H9 (cell line): ENCODE measurements at regions not wholly inside any gene's neighbourhood (a gene's known extent, or its start where the extent isn't known, plus 50 kb on each side); places are given as distances from the start of the nearest gene placed in this dataset.

Experiments
- DNase-seq: peaks from one replicate; pipeline ENCODE4 v3.0.0-alpha.2; 2017
- H2AFZ ChIP-seq: one replicate; pipeline ENCODE4 v1.6.1; 2013; ENCODE audit warnings: mild to moderate bottlenecking, low read length, control low read depth, moderate library complexity
- H2AK5ac ChIP-seq: 2 replicates; pipeline ENCODE4 v1.6.1; 2013; ENCODE audit warnings: low read length, control low read depth, mixed read lengths; ENCODE audit not compliant: insufficient read length
- H2BK120ac ChIP-seq: one replicate; pipeline ENCODE4 v1.6.1; 2013; ENCODE audit warnings: low read depth, mild to moderate bottlenecking, low read length, control low read depth, inconsistent platforms; ENCODE audit not compliant: poor library complexity, severe bottlenecking
- H2BK12ac ChIP-seq: 2 replicates; pipeline ENCODE4 v1.6.1; 2013; ENCODE audit warnings: low read length, control low read depth, mixed read lengths, low read depth; ENCODE audit not compliant: insufficient read length
- H2BK15ac ChIP-seq: 2 replicates; pipeline ENCODE4 v1.6.1; 2013; ENCODE audit warnings: low read depth, low read length, control low read depth
- H2BK20ac ChIP-seq: one replicate; pipeline ENCODE4 v1.6.1; 2013; ENCODE audit warnings: low read depth, mild to moderate bottlenecking, low read length, control low read depth, inconsistent platforms; ENCODE audit not compliant: poor library complexity, severe bottlenecking
- H2BK5ac ChIP-seq: 2 replicates; pipeline ENCODE4 v1.6.1; 2013; ENCODE audit warnings: low read length, control low read depth, mixed read lengths; ENCODE audit not compliant: insufficient read length
- H3K14ac ChIP-seq: 2 replicates; pipeline ENCODE4 v1.6.1; 2013; ENCODE audit warnings: low read length, control low read depth; ENCODE audit not compliant: insufficient read depth
- H3K18ac ChIP-seq: 2 replicates; pipeline ENCODE4 v1.6.1; 2013; ENCODE audit warnings: low read depth, mild to moderate bottlenecking, mixed read lengths, low read length, control low read depth; ENCODE audit not compliant: insufficient read length
- H3K23ac ChIP-seq: 2 replicates; pipeline ENCODE4 v1.6.1; 2013; ENCODE audit warnings: low read length, control low read depth, mixed read lengths, low read depth; ENCODE audit not compliant: insufficient read length
- H3K23me2 ChIP-seq: 2 replicates; pipeline ENCODE4 v1.6.1; 2013; ENCODE audit warnings: low read depth, mild to moderate bottlenecking, mixed read lengths, low read length, control low read depth; ENCODE audit not compliant: insufficient read length, poor library complexity, severe bottlenecking
- H3K27ac ChIP-seq: 2 replicates; pipeline ENCODE4 v1.5.1; 2013; ENCODE audit warnings: low read length, control low read depth, mixed read lengths, low read depth; ENCODE audit not compliant: insufficient read length
- H3K27me3 ChIP-seq: 2 replicates; pipeline ENCODE4 v1.6.1; 2013; ENCODE audit warnings: low read length, control low read depth, inconsistent platforms; ENCODE audit not compliant: insufficient read depth
- H3K4ac ChIP-seq: 2 replicates; pipeline ENCODE4 v1.6.1; 2013; ENCODE audit warnings: low read depth, mild to moderate bottlenecking, control low read depth, inconsistent platforms, low read length, moderate library complexity
- H3K4me1 ChIP-seq: 2 replicates; pipeline ENCODE4 v1.6.1; 2013; ENCODE audit warnings: low read length, control low read depth, inconsistent platforms; ENCODE audit not compliant: insufficient read depth
- H3K4me2 ChIP-seq: 2 replicates; pipeline ENCODE4 v1.6.1; 2013; ENCODE audit warnings: low read length, control low read depth, mixed read lengths; ENCODE audit not compliant: insufficient read length, insufficient read depth
- H3K56ac ChIP-seq: 2 replicates; pipeline ENCODE4 v1.6.1; 2013; ENCODE audit warnings: low read depth, mild to moderate bottlenecking, mixed read lengths, low read length, control low read depth; ENCODE audit not compliant: insufficient read length
- H3K79me1 ChIP-seq: 2 replicates; pipeline ENCODE4 v1.6.1; 2013; ENCODE audit warnings: low read depth, mild to moderate bottlenecking, moderate library complexity, low read length, control low read depth, inconsistent platforms; ENCODE audit not compliant: insufficient read depth, poor library complexity, severe bottlenecking
- H3K79me2 ChIP-seq: 2 replicates; pipeline ENCODE4 v1.6.1; 2013; ENCODE audit warnings: low read length, control low read depth, inconsistent platforms; ENCODE audit not compliant: insufficient read depth
- H3K9ac ChIP-seq: 2 replicates; pipeline ENCODE4 v1.6.1; 2013; ENCODE audit warnings: low read length, control low read depth, mixed read lengths; ENCODE audit not compliant: insufficient read length; ENCODE audit errors: extremely low read depth
- H3K9me3 ChIP-seq: one replicate; pipeline ENCODE4 v1.6.1; 2013; ENCODE audit warnings: low read depth, low read length, inconsistent platforms; ENCODE audit not compliant: control insufficient read depth
- H3T11ph ChIP-seq: one replicate; pipeline ENCODE4 v1.6.1; 2013; ENCODE audit warnings: mild to moderate bottlenecking, low read length, control low read depth, inconsistent platforms
- H4K20me1 ChIP-seq: one replicate; pipeline ENCODE4 v1.6.1; 2013; ENCODE audit not compliant: control insufficient read depth, insufficient read length, insufficient read depth
- H4K5ac ChIP-seq: 2 replicates; pipeline ENCODE4 v1.6.1; 2013; ENCODE audit warnings: low read depth, mild to moderate bottlenecking, mixed read lengths, low read length, control low read depth; ENCODE audit not compliant: insufficient read length
- H4K8ac ChIP-seq: replicated peaks from 2 replicates; pipeline ENCODE4 v1.6.1; 2013; ENCODE audit warnings: low read length, control low read depth, mixed read lengths, low read depth; ENCODE audit not compliant: insufficient read length
- H4K91ac ChIP-seq: 2 replicates; pipeline ENCODE4 v1.6.1; 2013; ENCODE audit warnings: low read depth, mild to moderate bottlenecking, moderate library complexity, mixed read lengths, low read length, control low read depth; ENCODE audit not compliant: insufficient read length
- H3K27ac Mint-ChIP-seq, 3 experiments: 2 replicates in 2 of 3; 3 replicates in 1 of 3; pipeline ENCODE4 v1.8.0; 2020 to 2021; ENCODE audit warnings: mixed read lengths in 3 of 3, mild to moderate bottlenecking in 1 of 3, moderate library complexity in 1 of 3
- H3K27me3 Mint-ChIP-seq: 2 replicates; pipeline ENCODE4 v1.8.0; 2021; ENCODE audit warnings: low read depth, mild to moderate bottlenecking, moderate library complexity, mixed read lengths
- H3K36me3 Mint-ChIP-seq, 3 experiments: 2 replicates in 2 of 3; 3 replicates in 1 of 3; pipeline ENCODE4 v1.8.0; 2020 to 2021; ENCODE audit warnings: low read depth in 3 of 3, mixed read lengths in 3 of 3; ENCODE audit not compliant: insufficient read depth in 1 of 3
- H3K4me1 Mint-ChIP-seq, 2 experiments: 2 replicates each; pipeline ENCODE4 v1.8.0; 2020; ENCODE audit warnings: mixed read lengths in 2 of 2
- H3K4me3 Mint-ChIP-seq, 2 experiments: 2 replicates in 1 of 2; 3 replicates in 1 of 2; pipeline ENCODE4 v1.8.0; 2020 to 2021; ENCODE audit warnings: mild to moderate bottlenecking in 2 of 2, mixed read lengths in 2 of 2, moderate library complexity in 1 of 2
- H3K9me3 Mint-ChIP-seq, 2 experiments: 2 replicates in 1 of 2; 3 replicates in 1 of 2; pipeline ENCODE4 v1.8.0; 2020; ENCODE audit warnings: mild to moderate bottlenecking in 2 of 2, mixed read lengths in 2 of 2, moderate library complexity in 1 of 2
- CTCF ChIP-seq: fragments of 200-600 bp; sonication (generic); conservative IDR thresholded peaks from 3 replicates; pipeline ENCODE4 v1.8.0; 2021; ENCODE audit warnings: antibody characterized with exemption, mild to moderate bottlenecking
- WGBS: extraction: QIAGEN DNeasy Blood & Tissue Kit; methylation state at CpG from one replicate; pipeline ENCODE4 v1.1.7; 2013; ENCODE audit warnings: missing lambda C conversion rate, low lambda C conversion rate, mixed read lengths; ENCODE audit not compliant: insufficient read length; ENCODE audit errors: extremely low coverage; 5-methylcytosine and 5-hydroxymethylcytosine counted together

- Histone ChIP-seq H3K18ac (no peak overlapping the region), H3K9ac (no peak overlapping the region), H3K79me2 (no peaks in the 10 kb centered on the region), H3K56ac (no peak overlapping the region), H3K27me3 (no peaks in the 10 kb centered on the region), H4K91ac (no peak overlapping the region), H2BK15ac (no peak overlapping the region), H2AK5ac (no peak overlapping the region), H2AFZ (no peak overlapping the region), H2BK20ac (no peak overlapping the region), H2BK12ac (no peak overlapping the region), H3K4me2 (no peak overlapping the region), H2BK5ac (no peak overlapping the region), H4K8ac (no peak overlapping the region), H3K27ac (no peak overlapping the region), H3K79me1 (no peaks in the 10 kb centered on the region), H3K23me2 (no peaks in the 10 kb centered on the region), H3K4ac (no peak overlapping the region), H4K5ac (no peak overlapping the region), H3K23ac (no peak overlapping the region), H2BK120ac (no peak overlapping the region), H3T11ph (no peak overlapping the region), H4K20me1 (no peaks in the 10 kb centered on the region), H3K9me3 (no peaks in the 10 kb centered on the region), H3K14ac (no peak overlapping the region), H3K4me1 (no peaks in the 10 kb centered on the region)
- H3K27ac Mint-ChIP-seq = no peak overlapping the region
- WGBS = no CpG with 5 or more reads among the region's 1 CpG
- no peaks in the 10 kb centered on the region for H3K36me3 Mint-ChIP-seq
- H3K27me3 Mint-ChIP-seq = peaks cover 12% of the 10 kb centered on the region
- no peaks in the 10 kb centered on the region for H3K4me1 Mint-ChIP-seq
- peaks cover 0 to under 1% of the 10 kb centered on the region in 2 experiments; a peak in 1 of 5 replicates for H3K9me3 Mint-ChIP-seq
- no peak overlapping the region for H3K4me3 Mint-ChIP-seq
- no peak for TF ChIP-seq CTCF
- no peak for DNase-seq
Measured at GRCh38 chr15:96132126-96132525, 198.4 kb upstream of the NR2F2 start.
